HG02943 (cell line): ENCODE measurements at regions not wholly inside any gene's neighbourhood (a gene's known extent, or its start where the extent isn't known, plus 50 kb on each side); places are given as distances from the start of the nearest gene placed in this dataset.
"Not testable (repeated sequence)": the region's sequence is repeated elsewhere in the genome, so short reads cannot be mapped to it uniquely, and the experiment has no call there.

ENCODE experiments used
- ATAC-seq: cut with Tn5 transposase; IDR thresholded peaks from one replicate; pipeline ENCODE4 v1.9.1; 2021; ENCODE audit warnings: mild to moderate bottlenecking, low read depth, moderate library complexity; ENCODE audit not compliant: unreplicated experiment

DNA sequence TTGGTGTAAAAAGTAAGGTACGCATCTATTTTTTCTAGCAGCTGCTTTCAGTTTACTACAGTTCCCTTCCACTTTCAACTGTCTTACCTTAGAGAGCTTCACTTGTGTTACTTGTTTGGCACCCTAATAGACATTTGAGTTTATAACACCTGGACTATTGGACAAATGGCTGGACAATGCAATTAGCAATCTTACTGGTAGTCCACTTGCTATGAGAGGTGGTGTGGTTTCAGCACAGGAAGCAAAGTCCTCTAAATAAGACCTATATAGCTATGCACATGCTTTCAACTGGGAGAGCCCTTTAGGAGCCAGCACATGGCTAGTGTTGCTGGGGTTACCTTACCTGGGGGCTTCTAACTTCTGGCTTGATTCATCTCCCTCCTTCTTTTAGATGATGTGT, 119.6 kb upstream of the RANBP3L start:
- ATAC-seq = no peak

DNA sequence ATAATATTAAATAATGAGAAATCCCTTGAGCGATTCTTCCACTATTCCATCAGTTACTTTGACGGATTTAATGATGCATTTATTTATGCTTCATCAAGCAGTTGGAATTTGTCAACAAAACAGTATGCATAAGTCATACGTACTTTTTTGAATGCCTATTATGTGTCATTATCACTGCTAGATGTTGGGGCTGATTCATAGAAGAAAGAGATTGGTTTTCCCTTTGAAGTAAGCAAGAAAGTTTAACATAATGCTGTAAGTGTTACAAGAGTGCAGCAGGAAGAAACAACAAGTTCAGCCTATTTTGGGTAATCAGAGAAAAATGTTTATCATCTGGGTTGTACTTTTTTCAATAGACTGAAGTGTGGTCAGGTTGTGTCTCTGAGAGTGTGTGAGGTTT, 121.2 kb upstream of the RANBP3L start:
- ATAC-seq = no peak

DNA sequence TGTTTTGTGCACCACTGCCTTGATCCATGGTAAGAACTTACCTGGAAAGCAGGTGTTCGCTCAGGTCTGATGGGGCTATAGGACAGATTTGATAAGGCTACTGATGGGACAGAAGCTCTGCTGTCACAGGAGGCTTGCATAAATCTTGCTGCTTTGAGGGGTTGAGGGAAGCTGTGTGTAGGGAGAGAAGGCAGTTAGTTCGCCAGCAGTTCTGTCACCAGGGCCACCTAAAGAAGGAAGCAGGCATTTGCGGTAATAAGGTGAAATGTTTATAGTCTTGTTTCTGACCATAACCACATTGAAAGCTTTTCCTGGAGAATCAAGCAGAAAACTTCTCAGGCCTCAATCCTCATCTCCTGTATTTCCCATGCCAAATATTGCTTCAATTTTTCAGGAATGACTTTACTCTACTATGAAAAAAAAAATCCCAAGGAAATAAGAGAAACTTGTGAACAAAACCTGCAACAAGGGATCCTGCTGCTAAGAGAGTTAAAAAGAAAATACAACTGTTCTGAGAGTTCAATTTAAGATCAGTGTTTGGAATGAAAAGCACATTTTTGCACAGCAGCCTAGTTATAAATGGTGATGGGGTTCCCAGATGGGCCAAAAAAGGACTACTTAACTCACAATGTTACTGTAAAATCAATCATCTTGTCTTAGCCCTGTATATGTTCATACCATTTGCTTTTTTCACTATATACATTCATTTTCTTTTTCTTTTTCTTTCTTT, 122.0 kb upstream of the RANBP3L start:
- no peak for ATAC-seq

DNA sequence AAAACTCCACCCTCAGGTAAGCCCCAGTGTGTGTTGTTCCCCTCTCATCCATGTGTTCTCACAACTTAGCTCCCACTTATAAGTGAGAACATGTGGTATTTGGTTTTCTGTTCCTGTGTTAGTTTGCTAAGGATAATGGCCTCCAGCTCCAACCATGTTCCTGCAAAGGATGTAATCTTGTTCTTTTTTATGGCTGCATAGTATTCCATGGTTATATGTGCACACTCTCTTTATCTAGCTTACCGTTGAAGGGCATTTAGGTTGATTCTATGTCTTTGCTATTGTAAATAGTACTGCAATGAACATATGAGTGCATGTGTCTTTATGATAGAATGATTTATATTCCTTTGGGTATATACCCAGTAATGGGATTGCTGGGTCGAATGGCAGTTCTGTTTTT, 124.4 kb upstream of the RANBP3L start:
- not testable (repeated sequence) for ATAC-seq

DNA sequence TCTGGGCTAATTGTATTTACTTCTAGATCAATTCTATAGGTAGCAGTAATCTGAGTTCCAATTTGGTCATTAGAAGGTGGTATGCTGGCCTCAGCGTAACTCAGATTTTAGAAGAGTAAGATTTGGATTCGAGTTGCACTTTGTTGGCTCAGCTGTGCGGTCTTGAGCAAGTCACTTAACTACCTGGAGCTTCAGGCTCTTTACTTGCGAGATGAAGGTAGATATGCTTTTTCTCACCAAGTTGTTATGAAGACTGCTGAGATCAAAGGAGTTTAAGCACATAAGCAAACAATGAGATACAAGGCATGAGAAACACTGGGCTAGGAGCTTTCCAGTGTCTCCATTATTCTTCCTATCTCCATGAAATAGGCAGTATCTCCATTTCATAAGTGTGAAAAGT, 133.8 kb upstream of the RANBP3L start:
- ATAC-seq = no peak

DNA sequence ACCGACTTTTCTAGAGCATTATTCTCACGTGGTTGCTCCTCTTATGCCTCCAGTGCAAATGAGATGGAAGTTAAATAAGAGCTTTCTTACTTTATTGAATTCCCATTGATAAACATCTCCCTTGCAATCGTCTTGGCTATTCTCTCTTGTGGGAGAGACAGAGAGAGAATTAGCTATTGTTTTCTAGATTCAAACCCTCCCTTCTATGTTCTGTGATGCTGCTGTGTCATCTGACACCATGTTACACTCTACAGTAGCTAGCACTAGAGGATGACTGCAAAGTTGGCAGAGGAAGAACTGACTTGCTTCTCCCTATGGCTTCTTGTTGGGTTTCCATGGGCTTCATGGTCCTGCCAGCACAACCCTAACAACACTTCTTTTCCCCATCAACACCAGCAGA, 134.6 kb upstream of the RANBP3L start:
- ATAC-seq = no peak

DNA sequence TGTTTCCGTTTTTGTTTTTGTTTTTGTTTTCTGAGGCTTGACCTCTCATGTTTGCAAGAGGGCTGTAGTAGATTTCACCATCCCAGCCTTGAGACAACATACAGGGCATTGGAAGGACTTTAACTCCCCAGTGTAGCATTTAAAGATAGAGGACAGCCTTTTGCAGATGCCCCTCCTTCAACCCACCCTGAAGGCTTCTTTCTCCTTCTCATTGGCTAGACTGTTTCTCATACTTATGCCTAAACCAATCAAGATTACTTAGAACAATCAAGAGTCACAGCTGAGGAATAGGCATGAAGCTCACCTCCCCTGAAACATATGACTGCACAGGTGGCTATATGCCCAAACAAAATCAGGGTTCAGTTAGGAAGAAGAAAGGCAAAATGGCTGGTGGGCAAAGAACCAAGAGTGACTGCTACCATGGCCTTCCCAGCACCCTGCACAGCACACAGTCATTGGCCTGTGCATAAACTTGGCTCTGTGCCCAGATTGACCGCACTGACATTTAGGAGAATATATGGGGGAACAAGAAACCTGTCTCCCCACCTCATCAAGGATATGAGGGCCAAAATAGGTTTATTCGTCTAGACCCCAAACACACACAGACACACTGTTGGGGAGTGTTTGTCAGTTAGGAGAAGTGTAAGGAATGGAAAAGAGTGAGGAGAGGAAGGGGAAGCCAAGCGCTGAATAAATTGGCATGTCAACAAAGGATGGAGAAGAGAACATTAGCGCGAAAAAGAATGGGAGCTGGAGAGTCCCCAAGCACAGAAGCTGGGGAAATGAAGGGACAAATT, 137.3 kb upstream of the RANBP3L start:
- ATAC-seq = no peak

DNA sequence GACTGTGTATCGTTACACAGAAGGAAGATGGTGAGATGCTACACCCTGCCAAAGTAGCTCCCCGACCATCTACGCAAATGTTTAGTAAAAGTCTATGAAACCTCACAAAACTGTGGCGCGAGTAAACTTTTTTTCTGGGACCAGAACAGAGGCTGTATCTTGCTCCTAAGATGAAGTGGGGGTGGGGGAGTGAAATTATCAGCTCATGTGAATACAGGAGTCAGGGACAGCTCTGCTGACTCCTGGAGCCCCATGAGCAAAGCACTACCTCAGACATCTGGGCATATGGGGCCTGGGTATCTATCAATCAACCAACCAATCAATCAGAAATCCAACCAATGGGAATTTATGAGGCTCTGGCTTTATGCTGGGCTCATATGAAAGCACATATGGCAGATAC, 138.6 kb upstream of the RANBP3L start:
- no peak for ATAC-seq

DNA sequence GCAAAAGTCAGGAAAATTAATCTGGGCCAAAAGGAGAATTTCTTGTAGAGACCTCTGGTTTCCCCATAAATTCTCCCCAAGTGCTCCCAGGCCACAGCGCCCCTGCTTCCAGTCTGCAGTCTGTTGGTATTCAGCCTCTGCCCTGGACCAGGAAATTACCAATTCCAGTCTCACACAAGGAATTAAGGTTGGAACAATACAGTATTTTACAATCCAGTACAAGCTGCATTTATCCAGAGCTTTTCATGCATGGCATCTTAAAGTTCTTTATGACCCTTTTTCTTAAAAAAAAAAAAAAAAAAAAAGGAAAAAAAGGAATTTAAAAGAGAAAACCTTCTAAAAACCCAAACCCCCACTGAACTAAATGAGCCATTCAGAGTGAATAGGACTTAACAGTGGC, 139.6 kb upstream of the RANBP3L start:
- ATAC-seq = no peak

DNA sequence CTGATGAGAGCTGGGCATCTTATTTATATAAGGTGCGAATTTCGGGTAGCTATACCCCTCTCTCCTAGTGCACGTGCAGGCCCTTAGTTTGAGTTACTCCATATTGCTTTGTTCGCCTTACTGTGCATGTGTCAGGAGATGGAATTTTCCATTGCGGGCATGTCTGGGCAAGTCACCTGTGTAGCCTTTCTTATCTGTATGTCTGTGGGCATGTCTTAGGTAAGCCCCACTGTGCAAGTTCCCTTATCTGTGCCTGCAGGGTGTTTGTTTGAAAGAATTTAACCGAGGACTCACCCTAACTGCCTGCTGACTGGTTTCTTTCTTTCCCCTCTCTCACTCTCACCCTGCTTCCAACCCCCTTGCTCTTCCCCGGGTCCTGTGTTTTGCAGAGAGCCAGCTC, 140.7 kb upstream of the RANBP3L start:
- ATAC-seq = no peak

DNA sequence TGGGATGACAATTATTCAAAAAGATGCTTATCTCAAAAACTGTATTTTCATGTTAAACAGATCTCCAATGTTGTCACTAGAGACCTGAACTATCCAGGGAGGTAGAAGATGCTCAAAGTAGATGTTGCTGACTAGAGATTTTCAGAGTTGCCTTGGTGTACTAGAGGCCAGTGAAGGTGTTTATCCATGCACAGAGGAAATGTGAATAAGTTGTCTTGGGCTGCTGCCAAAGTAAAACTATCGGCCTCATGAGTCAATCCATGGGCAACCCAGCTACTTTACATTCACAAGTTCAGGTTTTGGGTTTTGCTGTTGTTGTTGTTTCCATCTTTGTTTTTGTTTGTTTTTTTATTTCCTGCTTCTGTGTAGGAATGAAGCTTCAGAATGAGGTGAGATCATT, 141.1 kb upstream of the RANBP3L start:
- no peak for ATAC-seq

DNA sequence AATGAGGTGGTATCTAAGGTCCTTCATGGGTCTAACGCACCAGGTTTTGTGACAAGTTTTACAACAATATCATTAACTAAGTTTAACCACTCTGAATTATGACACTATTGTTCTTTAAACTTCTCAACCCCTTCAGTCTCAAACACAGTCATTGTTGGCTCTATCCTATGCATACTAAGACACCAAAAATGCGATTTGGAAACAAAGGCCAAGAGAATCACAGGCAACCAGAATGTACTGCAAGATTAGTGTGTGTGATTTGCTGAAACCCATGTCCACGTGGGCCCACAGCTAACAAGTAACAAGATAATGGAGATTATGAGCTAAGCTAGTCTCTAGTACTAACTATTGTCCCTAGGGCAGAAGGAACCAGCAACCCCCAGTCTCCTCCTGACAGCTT, 142.2 kb upstream of the RANBP3L start:
- ATAC-seq = no peak

DNA sequence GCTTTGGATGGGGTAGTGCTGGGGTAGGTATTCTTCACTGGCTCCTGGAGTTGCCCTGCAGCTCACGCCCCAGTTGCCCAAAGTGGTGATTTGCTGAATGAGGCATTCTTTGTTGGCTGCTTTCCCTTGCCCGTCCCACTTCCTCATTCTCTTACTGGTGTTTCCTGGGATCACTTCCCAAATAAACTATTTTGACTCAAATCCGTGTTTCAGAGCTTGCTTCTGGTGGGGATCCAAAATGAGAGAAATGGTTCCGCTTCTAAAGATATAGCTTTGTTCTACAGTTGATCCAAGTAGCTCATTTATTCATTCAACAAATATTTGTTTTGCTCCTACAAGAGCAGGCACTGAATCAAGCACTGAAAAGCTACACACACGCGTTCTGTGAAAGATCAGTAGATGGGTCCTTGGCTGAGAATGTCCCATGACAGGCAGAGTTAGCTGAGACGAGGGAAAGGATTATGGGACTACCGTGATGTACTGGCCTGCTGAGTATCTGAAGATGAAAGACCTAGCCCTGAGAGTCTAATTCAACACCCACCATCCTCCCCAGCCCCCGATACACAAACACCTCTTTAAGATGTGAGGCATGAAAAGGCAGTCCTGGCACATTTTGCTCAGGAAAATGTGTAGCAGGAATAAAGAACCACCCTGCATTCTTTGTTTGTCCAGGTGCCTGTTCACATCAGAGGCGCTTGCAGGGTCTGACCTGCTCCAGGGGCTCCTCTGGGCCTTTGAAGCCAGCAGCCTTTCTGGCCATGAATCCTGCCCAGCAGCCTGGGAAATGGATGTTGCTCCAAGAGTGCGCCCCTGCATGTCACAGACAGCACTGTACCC, 143.1 kb upstream of the RANBP3L start:
- no peak for ATAC-seq

DNA sequence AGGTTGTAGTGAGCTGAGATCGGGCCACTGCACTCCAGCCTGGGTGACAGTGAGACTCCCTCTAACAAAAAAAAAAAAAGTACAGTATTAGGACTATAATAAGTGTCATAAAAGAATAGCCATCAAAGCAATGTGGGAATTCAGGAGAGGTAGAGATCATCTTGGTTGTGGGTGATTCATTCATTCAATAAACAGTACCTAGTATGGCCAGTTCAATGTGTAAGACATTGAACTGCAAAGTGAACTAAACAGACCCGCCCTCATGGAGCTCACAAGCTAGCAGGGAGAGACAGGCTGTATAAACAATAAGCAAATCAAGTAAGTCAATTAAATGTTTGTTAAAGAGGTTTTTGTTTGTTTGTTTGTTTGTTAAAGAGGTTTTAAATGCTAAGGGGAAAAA, 146.1 kb upstream of the RANBP3L start:
- ATAC-seq = no peak

DNA sequence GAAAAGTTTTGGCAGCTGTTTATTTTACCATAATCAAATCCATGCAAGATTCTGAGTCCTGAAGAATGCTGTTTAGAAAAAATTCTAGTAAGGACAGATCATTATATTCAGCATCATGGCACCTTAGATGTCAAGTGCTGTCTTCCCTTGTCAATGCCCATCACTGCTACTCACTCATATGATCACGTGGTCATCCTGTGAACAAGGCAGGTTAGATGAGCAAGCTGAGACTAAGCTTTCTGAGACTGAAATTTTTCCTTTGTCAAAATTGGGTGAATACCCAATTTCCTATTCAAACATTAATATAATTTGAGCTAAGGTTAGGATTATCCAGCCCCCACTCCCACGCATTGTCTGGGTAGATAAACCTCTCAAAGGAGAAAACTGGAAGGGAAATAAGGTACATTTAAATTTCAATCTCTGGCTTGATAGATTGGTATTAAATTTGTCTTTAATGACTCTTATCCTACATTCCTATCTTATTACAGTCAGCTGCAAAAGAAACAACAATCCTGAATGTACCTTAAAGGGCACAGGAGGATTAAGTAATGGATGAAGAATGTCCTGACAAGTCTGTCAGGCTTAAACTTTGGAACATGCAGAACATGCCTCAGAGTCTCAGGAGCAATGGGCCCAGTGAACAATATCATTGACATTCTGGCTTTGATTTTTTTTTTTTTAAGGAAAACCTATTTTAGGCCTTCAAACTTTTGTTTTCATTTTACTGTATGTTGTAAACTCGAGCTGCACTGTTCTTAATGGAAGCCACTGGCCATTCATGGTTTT, 148.7 kb upstream of the RANBP3L start:
- ATAC-seq = no peak

DNA sequence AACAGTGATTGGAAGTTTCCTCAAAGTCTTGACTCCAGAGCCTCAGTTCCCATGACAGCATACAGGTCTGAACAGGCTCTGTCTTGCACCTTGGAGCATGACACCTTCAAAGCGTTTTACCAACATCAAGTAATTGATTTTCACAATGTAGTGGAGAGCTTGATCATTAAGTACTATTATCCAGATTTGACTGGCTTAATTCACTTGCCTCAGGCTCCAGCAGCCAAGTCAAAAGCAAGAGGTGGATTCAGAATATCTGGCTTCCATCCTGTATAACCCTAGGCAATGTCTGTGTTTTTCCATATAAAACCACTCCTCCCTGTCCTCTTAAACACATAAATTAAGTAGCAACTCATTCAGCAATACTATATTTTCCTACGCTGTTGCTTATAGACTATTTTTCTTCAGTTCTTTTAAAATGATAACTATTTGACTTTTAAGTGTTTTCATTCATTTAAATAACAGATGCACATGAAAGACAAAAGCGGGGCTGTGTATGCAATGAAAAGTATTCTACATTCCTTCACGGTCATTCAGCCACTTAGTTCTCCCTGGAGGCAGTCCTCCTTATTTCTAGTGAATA, 150.8 kb upstream of the RANBP3L start:
- ATAC-seq = no peak

DNA sequence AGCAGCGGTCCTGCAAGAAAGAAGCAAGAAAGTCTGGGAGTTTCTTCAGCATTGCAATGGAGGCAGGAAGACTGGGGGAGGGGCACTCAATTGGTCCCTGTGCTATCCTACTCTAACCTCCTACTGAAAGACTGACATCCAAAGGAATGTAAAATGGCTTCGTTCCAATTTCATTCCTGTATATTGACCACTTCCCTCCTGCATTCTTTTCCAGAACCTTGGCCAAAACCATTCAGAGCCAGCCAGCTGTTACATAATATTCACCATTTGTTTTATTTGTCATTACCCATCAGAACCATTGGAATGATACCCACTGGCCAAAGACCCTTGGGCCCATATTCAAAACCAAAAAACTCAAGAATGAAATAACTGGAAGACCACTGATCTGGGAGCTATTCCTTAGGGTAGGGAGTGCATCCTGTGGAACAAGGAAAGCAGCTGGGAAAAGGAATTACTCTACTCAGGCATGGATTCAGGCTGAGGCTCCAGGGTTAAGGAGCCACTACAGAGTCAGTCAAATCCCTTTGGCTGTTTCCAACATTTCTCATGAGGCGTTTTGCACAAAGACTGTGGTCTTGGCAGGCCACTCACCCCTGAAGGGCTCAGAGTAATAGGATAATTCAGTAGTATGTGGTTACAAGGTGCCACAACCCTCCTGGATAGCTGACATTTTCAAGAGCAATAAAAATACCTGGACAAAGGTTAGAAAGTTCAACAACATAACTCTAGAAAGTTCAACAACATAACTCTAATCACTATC, 148.7 kb upstream of the SLC1A3 start:
- no peak for ATAC-seq

DNA sequence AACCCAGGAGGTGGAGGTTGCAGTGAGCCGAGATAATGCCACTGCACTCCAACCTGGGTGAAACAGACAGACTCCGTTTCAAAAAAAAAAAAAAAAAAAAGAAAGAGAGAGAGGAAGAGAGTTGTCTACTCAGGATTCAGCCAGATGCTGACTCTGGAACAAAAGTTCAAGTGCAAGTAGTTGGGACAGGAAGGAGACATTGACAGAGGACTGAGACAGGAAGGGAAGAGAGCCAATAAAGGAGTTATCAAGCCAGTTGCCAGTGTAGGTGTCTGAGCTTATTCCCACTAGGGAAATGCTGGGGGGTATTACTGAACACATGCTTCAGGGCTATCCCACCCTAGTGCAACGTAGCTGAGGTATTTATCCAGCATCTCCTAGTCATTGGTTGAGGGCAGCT, 147.7 kb upstream of the SLC1A3 start:
- no peak for ATAC-seq
